GM23338 (cell line): ENCODE measurements at regions not wholly inside any gene's neighbourhood (a gene's known extent, or its start where the extent isn't known, plus 50 kb on each side); places are given as distances from the start of the nearest gene placed in this dataset.

Experiments
- ATAC-seq: fragments of 200-7000 bp; cut with Tn5 transposase; 3 replicates; pipeline ENCODE4 v1.9.1; 2020
- DNase-seq: peaks from one replicate; pipeline ENCODE4 v3.0.0-alpha.2; 2015; ENCODE audit warnings: low spot score
- H2AFZ ChIP-seq: fragments of 200-600 bp; sonication (generic); 2 replicates; pipeline ENCODE4 v1.8.0; 2016; ENCODE audit warnings: antibody characterized with exemption, mild to moderate bottlenecking, moderate library complexity
- H3F3A ChIP-seq: fragments of 200-600 bp; sonication (generic); replicated peaks from 2 replicates; pipeline ENCODE4 v1.8.0; 2017; ENCODE audit warnings: antibody characterized with exemption, mixed run types, low read depth
- H3K27ac ChIP-seq: fragments of 200-600 bp; sonication (generic); 2 replicates; pipeline ENCODE4 v1.6.1; 2016; ENCODE audit warnings: low read depth
- H3K27me3 ChIP-seq: fragments of 200-600 bp; sonication (generic); 2 replicates; pipeline ENCODE4 v1.8.0; 2016; ENCODE audit warnings: mild to moderate bottlenecking, mixed run types, moderate library complexity; ENCODE audit not compliant: insufficient read depth
- H3K36me3 ChIP-seq: fragments of 200-600 bp; sonication (generic); 2 replicates; pipeline ENCODE4 v1.8.0; 2016; ENCODE audit warnings: mild to moderate bottlenecking; ENCODE audit not compliant: insufficient read depth
- H3K4me1 ChIP-seq: fragments of 200-600 bp; sonication (generic); 2 replicates; pipeline ENCODE4 v1.8.0; 2016; ENCODE audit warnings: mild to moderate bottlenecking, moderate library complexity; ENCODE audit not compliant: insufficient read depth
- H3K4me2 ChIP-seq: fragments of 200-600 bp; sonication (generic); 2 replicates; pipeline ENCODE4 v1.7.1; 2017; ENCODE audit warnings: mixed run types
- H3K4me3 ChIP-seq: fragments of 200-600 bp; sonication (generic); 2 replicates; pipeline ENCODE4 v1.6.1; 2016; ENCODE audit warnings: mixed run types
- H3K79me2 ChIP-seq: fragments of 200-600 bp; sonication (generic); replicated peaks from 2 replicates; pipeline ENCODE4 v1.8.0; 2017; ENCODE audit warnings: mild to moderate bottlenecking; ENCODE audit not compliant: insufficient read depth
- H3K9me2 ChIP-seq: fragments of 200-600 bp; sonication (generic); 2 replicates; pipeline ENCODE4 v1.8.0; 2017; ENCODE audit not compliant: insufficient read depth
- H4K20me1 ChIP-seq: fragments of 200-600 bp; sonication (generic); replicated peaks from 2 replicates; pipeline ENCODE4 v1.8.0; 2017; ENCODE audit warnings: mild to moderate bottlenecking; ENCODE audit not compliant: insufficient read depth
- H3K27ac Mint-ChIP-seq: 2 replicates; pipeline ENCODE4 v1.8.0; 2020; ENCODE audit warnings: inconsistent platforms, mild to moderate bottlenecking, moderate library complexity, mixed read lengths
- H3K27me3 Mint-ChIP-seq: 3 replicates; pipeline ENCODE4 v1.8.0; 2022; ENCODE audit warnings: low read depth, mild to moderate bottlenecking, moderate library complexity, mixed read lengths, inconsistent platforms; ENCODE audit not compliant: insufficient read depth, poor library complexity
- H3K36me3 Mint-ChIP-seq: 3 replicates; pipeline ENCODE4 v1.8.0; 2021; ENCODE audit warnings: low read depth, mild to moderate bottlenecking, inconsistent platforms, moderate library complexity, mixed read lengths
- H3K4me1 Mint-ChIP-seq: 3 replicates; pipeline ENCODE4 v1.8.0; 2020; ENCODE audit warnings: mild to moderate bottlenecking, inconsistent platforms, mixed read lengths
- H3K4me3 Mint-ChIP-seq: 3 replicates; pipeline ENCODE4 v1.8.0; 2021; ENCODE audit warnings: moderate library complexity, mild to moderate bottlenecking, inconsistent platforms, mixed read lengths
- H3K9me3 Mint-ChIP-seq: 3 replicates; pipeline ENCODE4 v1.8.0; 2020; ENCODE audit warnings: moderate library complexity, mild to moderate bottlenecking, inconsistent platforms, mixed read lengths
- CREB1 ChIP-seq: fragments of 250-450 bp; sonication (Bioruptor Pico); IDR thresholded peaks from 2 replicates; pipeline ENCODE4 v1.5.0; 2020; ENCODE audit warnings: low read depth, mild to moderate bottlenecking, moderate library complexity
- EZH2 ChIP-seq: fragments of 200-600 bp; sonication (generic); IDR thresholded peaks from one replicate; pipeline ENCODE4 v1.8.0; 2017; ENCODE audit warnings: antibody characterized with exemption, mild to moderate bottlenecking, low read depth; ENCODE audit not compliant: unreplicated experiment
- JUNB ChIP-seq: IDR thresholded peaks from one replicate; pipeline ENCODE4 v1.6.1; 2016; ENCODE audit warnings: antibody characterized with exemption; ENCODE audit not compliant: unreplicated experiment
- POLR2AphosphoS5 ChIP-seq: IDR thresholded peaks from 2 replicates; pipeline ENCODE4 v1.6.1; 2016; ENCODE audit warnings: antibody characterized with exemption, low read depth
- STAT1 ChIP-seq: IDR thresholded peaks from one replicate; pipeline ENCODE4 v1.6.1; 2016; ENCODE audit warnings: antibody characterized with exemption; ENCODE audit not compliant: unreplicated experiment
- TF ChIP-seq, protein P1 (sequence below): IDR thresholded peaks from 2 replicates; pipeline ENCODE4 v1.6.1; 2016; ENCODE audit warnings: antibody characterized with exemption
- TF ChIP-seq, protein P2 (sequence below): IDR thresholded peaks from one replicate; pipeline ENCODE4 v1.6.1; 2018; ENCODE audit warnings: antibody characterized with exemption; ENCODE audit not compliant: unreplicated experiment

DNA sequence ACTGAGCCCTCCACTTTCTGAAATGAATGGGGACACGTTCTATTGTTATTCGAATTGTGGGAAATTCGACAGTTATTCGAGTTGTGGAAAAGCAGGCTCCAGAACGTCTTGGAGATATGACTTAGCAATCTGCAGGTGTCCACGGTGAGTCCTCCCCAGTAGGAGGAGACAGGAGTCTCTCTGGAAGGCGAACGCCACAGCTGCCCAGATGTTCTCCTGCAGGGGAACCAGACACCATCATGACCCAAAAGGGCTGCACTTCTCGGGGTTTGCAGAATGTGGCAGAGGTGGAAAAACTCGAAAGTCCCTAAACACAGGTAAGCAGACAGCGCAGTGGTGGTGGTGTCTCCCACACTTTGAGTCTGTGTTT is 363.6 kb upstream of the SFSWAP start (continued):
- TF ChIP-seq JUNB (no peak), EZH2 (no peak), CREB1 (CRISPR knock-in tag) (no peak)

DNA sequence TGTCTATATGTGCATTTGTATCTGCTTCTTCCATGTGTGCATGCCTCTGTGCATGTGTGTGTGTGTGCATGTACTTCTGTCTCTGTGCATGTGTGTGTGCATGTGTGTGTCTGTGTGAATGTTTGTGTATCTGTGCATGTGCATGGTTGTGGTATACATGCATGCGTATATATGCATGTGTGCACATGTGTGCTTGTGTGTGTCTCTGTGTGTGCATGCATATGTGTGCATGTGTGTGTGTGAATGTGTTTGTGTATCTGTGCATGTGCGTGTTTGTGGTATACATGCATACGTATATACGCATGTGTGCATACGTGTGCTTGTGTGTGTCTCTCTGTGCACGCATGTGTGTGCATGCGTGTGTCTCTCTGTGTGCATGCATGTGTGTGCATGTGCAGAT is 363.2 kb upstream of the SFSWAP start:
- Histone ChIP-seq H3K27me3 (no peaks in the 10 kb centered on the region), H3K36me3 (no peaks in the 10 kb centered on the region), H3K79me2 (no peaks in the 10 kb centered on the region), H3K4me3 (no peak overlapping the region), H3K9me2 (no peaks in the 10 kb centered on the region), H3K4me2 (no peak overlapping the region), H3K4me1 (peaks cover 22% of the 10 kb centered on the region; the same call in 1 of the 2 replicates), H3K27ac (no peak overlapping the region), H4K20me1 (no peaks in the 10 kb centered on the region), H2AFZ (no peak overlapping the region), H3F3A (peaks cover 6% of the 10 kb centered on the region)
- Mint-ChIP-seq H3K4me3 (no peak overlapping the region), H3K9me3 (no peaks in the 10 kb centered on the region; the same call in 1 of the 3 replicates), H3K36me3 (no peaks in the 10 kb centered on the region), H3K4me1 (peaks cover 32% of the 10 kb centered on the region), H3K27me3 (peaks cover 8% of the 10 kb centered on the region), H3K27ac (no peak overlapping the region; the same call in 1 of the 2 replicates)
- TF ChIP-seq, protein P1, sequence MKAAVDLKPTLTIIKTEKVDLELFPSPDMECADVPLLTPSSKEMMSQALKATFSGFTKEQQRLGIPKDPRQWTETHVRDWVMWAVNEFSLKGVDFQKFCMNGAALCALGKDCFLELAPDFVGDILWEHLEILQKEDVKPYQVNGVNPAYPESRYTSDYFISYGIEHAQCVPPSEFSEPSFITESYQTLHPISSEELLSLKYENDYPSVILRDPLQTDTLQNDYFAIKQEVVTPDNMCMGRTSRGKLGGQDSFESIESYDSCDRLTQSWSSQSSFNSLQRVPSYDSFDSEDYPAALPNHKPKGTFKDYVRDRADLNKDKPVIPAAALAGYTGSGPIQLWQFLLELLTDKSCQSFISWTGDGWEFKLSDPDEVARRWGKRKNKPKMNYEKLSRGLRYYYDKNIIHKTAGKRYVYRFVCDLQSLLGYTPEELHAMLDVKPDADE, result no peak
- TF ChIP-seq STAT1 (no peak), POLR2AphosphoS5 (no peak)
- DNase-seq (no peak), ATAC-seq (no peak)

DNA sequence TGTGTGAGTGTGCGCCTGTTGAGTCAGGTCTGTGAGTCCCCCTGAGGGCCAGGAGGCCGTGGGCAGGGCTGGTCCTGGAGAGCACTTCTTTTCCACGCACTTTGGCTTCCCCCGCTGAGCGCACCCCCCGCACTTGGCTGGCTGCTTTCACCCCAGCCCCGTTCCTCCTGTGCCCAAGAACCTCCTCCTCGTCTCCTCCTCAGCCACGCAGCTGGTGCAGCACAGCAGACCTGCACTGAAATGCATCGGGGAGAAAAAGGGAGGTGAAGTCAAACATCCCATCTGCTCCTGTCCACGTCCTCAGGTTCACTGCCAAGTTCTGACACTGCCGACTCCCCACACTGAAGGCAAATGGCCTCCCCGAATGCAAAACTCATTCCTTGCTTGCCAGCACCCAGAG is 362.7 kb upstream of the SFSWAP start:
- H4K20me1 ChIP-seq, result no peaks in the 10 kb centered on the region
- H3K27ac ChIP-seq, result no peak overlapping the region
- no peak overlapping the region; the same call in 1 of the 2 replicates for H2AFZ ChIP-seq
- Mint-ChIP-seq H3K4me3 (peak overlapping the region; percentile 3; the same call in 2 of the 3 replicates), H3K4me1 (peaks cover 32% of the 10 kb centered on the region), H3K27me3 (peaks cover 8% of the 10 kb centered on the region), H3K27ac (peak overlapping the region; percentile 13), H3K9me3 (no peaks in the 10 kb centered on the region; the same call in 1 of the 3 replicates), H3K36me3 (no peaks in the 10 kb centered on the region)
- no peak overlapping the region for H3K4me3 ChIP-seq
- no peaks in the 10 kb centered on the region for H3K27me3 ChIP-seq
- no peaks in the 10 kb centered on the region for H3K9me2 ChIP-seq
- peak overlapping the region; percentile 34; the same call in 1 of the 2 replicates for H3K4me2 ChIP-seq
- DNase-seq, result no peak
- TF ChIP-seq, protein P2, sequence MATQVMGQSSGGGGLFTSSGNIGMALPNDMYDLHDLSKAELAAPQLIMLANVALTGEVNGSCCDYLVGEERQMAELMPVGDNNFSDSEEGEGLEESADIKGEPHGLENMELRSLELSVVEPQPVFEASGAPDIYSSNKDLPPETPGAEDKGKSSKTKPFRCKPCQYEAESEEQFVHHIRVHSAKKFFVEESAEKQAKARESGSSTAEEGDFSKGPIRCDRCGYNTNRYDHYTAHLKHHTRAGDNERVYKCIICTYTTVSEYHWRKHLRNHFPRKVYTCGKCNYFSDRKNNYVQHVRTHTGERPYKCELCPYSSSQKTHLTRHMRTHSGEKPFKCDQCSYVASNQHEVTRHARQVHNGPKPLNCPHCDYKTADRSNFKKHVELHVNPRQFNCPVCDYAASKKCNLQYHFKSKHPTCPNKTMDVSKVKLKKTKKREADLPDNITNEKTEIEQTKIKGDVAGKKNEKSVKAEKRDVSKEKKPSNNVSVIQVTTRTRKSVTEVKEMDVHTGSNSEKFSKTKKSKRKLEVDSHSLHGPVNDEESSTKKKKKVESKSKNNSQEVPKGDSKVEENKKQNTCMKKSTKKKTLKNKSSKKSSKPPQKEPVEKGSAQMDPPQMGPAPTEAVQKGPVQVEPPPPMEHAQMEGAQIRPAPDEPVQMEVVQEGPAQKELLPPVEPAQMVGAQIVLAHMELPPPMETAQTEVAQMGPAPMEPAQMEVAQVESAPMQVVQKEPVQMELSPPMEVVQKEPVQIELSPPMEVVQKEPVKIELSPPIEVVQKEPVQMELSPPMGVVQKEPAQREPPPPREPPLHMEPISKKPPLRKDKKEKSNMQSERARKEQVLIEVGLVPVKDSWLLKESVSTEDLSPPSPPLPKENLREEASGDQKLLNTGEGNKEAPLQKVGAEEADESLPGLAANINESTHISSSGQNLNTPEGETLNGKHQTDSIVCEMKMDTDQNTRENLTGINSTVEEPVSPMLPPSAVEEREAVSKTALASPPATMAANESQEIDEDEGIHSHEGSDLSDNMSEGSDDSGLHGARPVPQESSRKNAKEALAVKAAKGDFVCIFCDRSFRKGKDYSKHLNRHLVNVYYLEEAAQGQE, result no peak
- H3F3A ChIP-seq, result peaks cover 6% of the 10 kb centered on the region
- H3K4me1 ChIP-seq, result peaks cover 22% of the 10 kb centered on the region; the same call in 1 of the 2 replicates
- no peaks in the 10 kb centered on the region for H3K36me3 ChIP-seq
- H3K79me2 ChIP-seq, result no peaks in the 10 kb centered on the region
- ATAC-seq, result no peak; the same call in 1 of the 3 replicates
